ENCODE measurements at regions not wholly inside any gene's neighbourhood (a gene's known extent, or its start where the extent isn't known, plus 50 kb on each side); places are given as distances from the start of the nearest gene placed in this dataset.

GRCh38 chr12:112635036-112635435 lies 156.5 kb upstream of the RPH3A start (continued):
- TF ChIP-seq, protein P1, sequence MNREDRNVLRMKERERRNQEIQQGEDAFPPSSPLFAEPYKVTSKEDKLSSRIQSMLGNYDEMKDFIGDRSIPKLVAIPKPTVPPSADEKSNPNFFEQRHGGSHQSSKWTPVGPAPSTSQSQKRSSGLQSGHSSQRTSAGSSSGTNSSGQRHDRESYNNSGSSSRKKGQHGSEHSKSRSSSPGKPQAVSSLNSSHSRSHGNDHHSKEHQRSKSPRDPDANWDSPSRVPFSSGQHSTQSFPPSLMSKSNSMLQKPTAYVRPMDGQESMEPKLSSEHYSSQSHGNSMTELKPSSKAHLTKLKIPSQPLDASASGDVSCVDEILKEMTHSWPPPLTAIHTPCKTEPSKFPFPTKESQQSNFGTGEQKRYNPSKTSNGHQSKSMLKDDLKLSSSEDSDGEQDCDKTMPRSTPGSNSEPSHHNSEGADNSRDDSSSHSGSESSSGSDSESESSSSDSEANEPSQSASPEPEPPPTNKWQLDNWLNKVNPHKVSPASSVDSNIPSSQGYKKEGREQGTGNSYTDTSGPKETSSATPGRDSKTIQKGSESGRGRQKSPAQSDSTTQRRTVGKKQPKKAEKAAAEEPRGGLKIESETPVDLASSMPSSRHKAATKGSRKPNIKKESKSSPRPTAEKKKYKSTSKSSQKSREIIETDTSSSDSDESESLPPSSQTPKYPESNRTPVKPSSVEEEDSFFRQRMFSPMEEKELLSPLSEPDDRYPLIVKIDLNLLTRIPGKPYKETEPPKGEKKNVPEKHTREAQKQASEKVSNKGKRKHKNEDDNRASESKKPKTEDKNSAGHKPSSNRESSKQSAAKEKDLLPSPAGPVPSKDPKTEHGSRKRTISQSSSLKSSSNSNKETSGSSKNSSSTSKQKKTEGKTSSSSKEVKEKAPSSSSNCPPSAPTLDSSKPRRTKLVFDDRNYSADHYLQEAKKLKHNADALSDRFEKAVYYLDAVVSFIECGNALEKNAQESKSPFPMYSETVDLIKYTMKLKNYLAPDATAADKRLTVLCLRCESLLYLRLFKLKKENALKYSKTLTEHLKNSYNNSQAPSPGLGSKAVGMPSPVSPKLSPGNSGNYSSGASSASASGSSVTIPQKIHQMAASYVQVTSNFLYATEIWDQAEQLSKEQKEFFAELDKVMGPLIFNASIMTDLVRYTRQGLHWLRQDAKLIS (CRISPR knock-in tag; IDR thresholded peaks at IDR 0.05; ENCODE audit: borderline replicate concordance), result no peak
- no peak for TF ChIP-seq RORB (CRISPR knock-in tag; IDR thresholded peaks at IDR 0.05)

DNA sequence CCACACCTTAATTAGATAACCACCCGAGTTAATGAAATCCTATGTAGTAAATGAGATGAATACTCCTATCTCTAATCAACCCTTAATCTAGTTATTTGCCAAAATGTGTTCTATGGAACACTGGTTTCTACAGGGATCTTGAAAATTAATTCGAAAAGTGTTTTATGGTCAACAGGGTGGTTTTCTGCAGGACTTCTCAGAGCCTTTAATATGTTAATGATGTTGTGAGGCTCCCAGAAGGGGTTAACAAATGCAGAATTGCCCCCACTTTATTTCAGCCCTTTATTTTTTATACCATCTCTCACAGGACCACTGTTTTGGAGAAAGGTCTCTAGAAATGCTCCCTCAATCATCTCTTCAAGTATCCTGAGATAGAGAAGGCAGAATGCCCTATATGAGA lies 153.1 kb upstream of the RPH3A start:
- H3K4me1 Mint-ChIP-seq, result no peaks in the 10 kb centered on the region; the same call in 1 of the 2 replicates
- TF ChIP-seq ELF4 (CRISPR knock-in tag; IDR thresholded peaks at IDR 0.05; ENCODE audit: low read depth) (no peak), FOXK1 (CRISPR knock-in tag; IDR thresholded peaks at IDR 0.05) (no peak), ZNF138 (CRISPR knock-in tag; conservative IDR thresholded peaks at IDR 0.05) (no peak), ZNF317 (CRISPR knock-in tag; IDR thresholded peaks at IDR 0.05; ENCODE audit: borderline replicate concordance, low read depth) (no peak), SP1 (CRISPR knock-in tag; conservative IDR thresholded peaks at IDR 0.05) (no peak), TEAD4 (CRISPR knock-in tag; IDR thresholded peaks at IDR 0.05) (no peak), TCF7 (CRISPR knock-in tag; IDR thresholded peaks at IDR 0.05; ENCODE audit: low read depth) (no peak), PRDM15 (CRISPR knock-in tag; IDR thresholded peaks at IDR 0.05) (no peak), NFATC4 (CRISPR knock-in tag; IDR thresholded peaks at IDR 0.05) (no peak)
- TF ChIP-seq, protein P2, sequence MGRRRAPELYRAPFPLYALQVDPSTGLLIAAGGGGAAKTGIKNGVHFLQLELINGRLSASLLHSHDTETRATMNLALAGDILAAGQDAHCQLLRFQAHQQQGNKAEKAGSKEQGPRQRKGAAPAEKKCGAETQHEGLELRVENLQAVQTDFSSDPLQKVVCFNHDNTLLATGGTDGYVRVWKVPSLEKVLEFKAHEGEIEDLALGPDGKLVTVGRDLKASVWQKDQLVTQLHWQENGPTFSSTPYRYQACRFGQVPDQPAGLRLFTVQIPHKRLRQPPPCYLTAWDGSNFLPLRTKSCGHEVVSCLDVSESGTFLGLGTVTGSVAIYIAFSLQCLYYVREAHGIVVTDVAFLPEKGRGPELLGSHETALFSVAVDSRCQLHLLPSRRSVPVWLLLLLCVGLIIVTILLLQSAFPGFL (CRISPR knock-in tag; IDR thresholded peaks at IDR 0.05; ENCODE audit: borderline replicate concordance), result no peak
- H3K4me3 Mint-ChIP-seq, result no peak overlapping the region
- POLR2A ChIA-PET, result no interaction called here
- DNase-seq (ENCODE audit: low spot score) (no peak), ATAC-seq (no peak)
- no peaks in the 10 kb centered on the region for H3K36me3 Mint-ChIP-seq
- H3K27ac Mint-ChIP-seq, result no peak overlapping the region
- peaks cover 3% of the 10 kb centered on the region; the same call in 1 of the 2 replicates for H3K27me3 Mint-ChIP-seq (ENCODE audit: low read depth)
- CTCF ChIA-PET, result no interaction called here
- H3K9me3 Mint-ChIP-seq, result 0 out of 2 replicates have a peak, but pooled peaks cover 2% of the 10 kb centered on the region

DNA sequence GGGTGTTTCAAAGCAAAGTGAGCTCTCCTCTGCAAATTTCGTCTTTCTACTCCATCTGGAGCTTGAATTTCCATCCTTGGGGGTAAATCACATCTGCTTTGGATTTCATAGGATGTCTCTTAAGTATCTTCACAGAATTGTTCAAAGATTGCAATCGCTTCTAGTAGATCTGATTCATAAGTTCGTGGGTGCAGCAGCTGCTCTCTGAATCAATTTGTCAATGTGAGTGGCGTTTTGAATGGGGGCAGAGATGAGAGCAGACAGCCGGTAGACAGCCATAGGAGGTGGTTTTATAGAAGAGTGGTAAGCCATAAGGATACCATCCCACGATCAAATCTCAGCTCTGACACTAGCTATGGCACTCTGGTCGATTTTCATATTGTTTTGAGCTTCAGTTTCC lies 146.0 kb upstream of the RPH3A start:
- Mint-ChIP-seq H3K27ac (no peak overlapping the region), H3K27me3 (ENCODE audit: low read depth) (peaks cover 2% of the 10 kb centered on the region; the same call in 1 of the 2 replicates), H3K4me3 (no peak overlapping the region), H3K4me1 (no peaks in the 10 kb centered on the region; the same call in 1 of the 2 replicates), H3K9me3 (peaks cover 3% of the 10 kb centered on the region; the same call in 1 of the 2 replicates), H3K36me3 (no peaks in the 10 kb centered on the region)
- CTCF ChIA-PET, result no interaction called here
- ATAC-seq (no peak), DNase-seq (ENCODE audit: low spot score) (no peak)
- POLR2A ChIA-PET, result no interaction called here
- TF ChIP-seq ZNF671 (CRISPR knock-in tag; IDR thresholded peaks at IDR 0.05) (no peak), ZNF317 (CRISPR knock-in tag; IDR thresholded peaks at IDR 0.05; ENCODE audit: borderline replicate concordance, low read depth) (no peak), ZNF416 (CRISPR knock-in tag; IDR thresholded peaks at IDR 0.05) (no peak), MAX (CRISPR knock-in tag; IDR thresholded peaks at IDR 0.05) (no peak), GRHL2 (CRISPR knock-in tag; IDR thresholded peaks at IDR 0.05; ENCODE audit: insufficient replicate concordance, severe bottlenecking) (no peak), PRRX2 (CRISPR knock-in tag; IDR thresholded peaks at IDR 0.05) (no peak), SOX15 (CRISPR knock-in tag; IDR thresholded peaks at IDR 0.05) (no peak), SP1 (CRISPR knock-in tag; conservative IDR thresholded peaks at IDR 0.05) (no peak), SMAD4 (CRISPR knock-in tag; IDR thresholded peaks at IDR 0.05) (no peak), ZMAT4 (CRISPR knock-in tag; IDR thresholded peaks at IDR 0.05) (no peak), ZNF396 (CRISPR knock-in tag; IDR thresholded peaks at IDR 0.05; ENCODE audit: borderline replicate concordance) (no peak)
- TF ChIP-seq, protein P2 (CRISPR knock-in tag; IDR thresholded peaks at IDR 0.05; ENCODE audit: borderline replicate concordance), result no peak
- TF ChIP-seq, protein P3, sequence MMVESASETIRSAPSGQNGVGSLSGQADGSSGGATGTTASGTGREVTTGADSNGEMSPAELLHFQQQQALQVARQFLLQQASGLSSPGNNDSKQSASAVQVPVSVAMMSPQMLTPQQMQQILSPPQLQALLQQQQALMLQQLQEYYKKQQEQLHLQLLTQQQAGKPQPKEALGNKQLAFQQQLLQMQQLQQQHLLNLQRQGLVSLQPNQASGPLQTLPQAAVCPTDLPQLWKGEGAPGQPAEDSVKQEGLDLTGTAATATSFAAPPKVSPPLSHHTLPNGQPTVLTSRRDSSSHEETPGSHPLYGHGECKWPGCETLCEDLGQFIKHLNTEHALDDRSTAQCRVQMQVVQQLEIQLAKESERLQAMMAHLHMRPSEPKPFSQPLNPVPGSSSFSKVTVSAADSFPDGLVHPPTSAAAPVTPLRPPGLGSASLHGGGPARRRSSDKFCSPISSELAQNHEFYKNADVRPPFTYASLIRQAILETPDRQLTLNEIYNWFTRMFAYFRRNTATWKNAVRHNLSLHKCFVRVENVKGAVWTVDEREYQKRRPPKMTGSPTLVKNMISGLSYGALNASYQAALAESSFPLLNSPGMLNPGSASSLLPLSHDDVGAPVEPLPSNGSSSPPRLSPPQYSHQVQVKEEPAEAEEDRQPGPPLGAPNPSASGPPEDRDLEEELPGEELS (CRISPR knock-in tag; IDR thresholded peaks at IDR 0.05), result no peak
